GM21529 (cell line): ENCODE measurements at regions not wholly inside any gene's neighbourhood (a gene's known extent, or its start where the extent isn't known, plus 50 kb on each side); places are given as distances from the start of the nearest gene placed in this dataset.

Experiments
- ATAC-seq: cut with Tn5 transposase; IDR thresholded peaks from one replicate; pipeline ENCODE4 v1.9.1; 2021; ENCODE audit not compliant: unreplicated experiment

GRCh38 chr6:23002044-23002619, 432.8 kb downstream of the HDGFL1 start:
- ATAC-seq = no peak

GRCh38 chr6:23003671-23004467, 434.5 kb downstream of the HDGFL1 start:
- no peak for ATAC-seq

GRCh38 chr6:23006656-23007055, 437.3 kb downstream of the HDGFL1 start:
- ATAC-seq = no peak

- no peak for ATAC-seq
These were observed 442.2 kb downstream of the HDGFL1 start for GRCh38 chr6:23011615-23012014.

GRCh38 chr6:23013776-23014175, 444.4 kb downstream of the HDGFL1 start:
- ATAC-seq = no peak

GRCh38 chr6:23016696-23017095, 447.3 kb downstream of the HDGFL1 start:
- ATAC-seq = no peak

GRCh38 chr6:23021487-23021886, 452.1 kb downstream of the HDGFL1 start:
- ATAC-seq = no peak

GRCh38 chr6:23027281-23027680, 457.9 kb downstream of the HDGFL1 start:
- no peak for ATAC-seq

GRCh38 chr6:23031986-23032385, 462.6 kb downstream of the HDGFL1 start:
- no peak for ATAC-seq

- no peak for ATAC-seq
These were observed 465.6 kb downstream of the HDGFL1 start for GRCh38 chr6:23034926-23035325.

GRCh38 chr6:23036406-23036983, 467.1 kb downstream of the HDGFL1 start:
- ATAC-seq = no peak

GRCh38 chr6:23040899-23041298, 471.5 kb downstream of the HDGFL1 start:
- ATAC-seq = no peak

GRCh38 chr6:23045280-23045679, 475.9 kb downstream of the HDGFL1 start:
- no peak for ATAC-seq

- ATAC-seq = no peak
These were observed 486.2 kb downstream of the HDGFL1 start for GRCh38 chr6:23055523-23055922.

- no peak for ATAC-seq
These were observed 504.5 kb downstream of the HDGFL1 start for GRCh38 chr6:23073821-23074220.

- ATAC-seq = no peak
These were observed 508.4 kb downstream of the HDGFL1 start for GRCh38 chr6:23077772-23078171.

GRCh38 chr6:23081701-23082100, 512.3 kb downstream of the HDGFL1 start:
- no peak for ATAC-seq

- ATAC-seq = no peak
These were observed 516.7 kb downstream of the HDGFL1 start for GRCh38 chr6:23086100-23086499.

GRCh38 chr6:23087471-23087870, 518.1 kb downstream of the HDGFL1 start:
- no peak for ATAC-seq

GRCh38 chr6:23088761-23089160, 519.4 kb downstream of the HDGFL1 start:
- ATAC-seq = no peak

GRCh38 chr6:23089981-23090380, 520.6 kb downstream of the HDGFL1 start:
- no peak for ATAC-seq

GRCh38 chr6:23091795-23092194, 522.4 kb downstream of the HDGFL1 start:
- no peak for ATAC-seq
